ENCODE measurements at regions not wholly inside any gene's neighbourhood (a gene's known extent, or its start where the extent isn't known, plus 50 kb on each side); places are given as distances from the start of the nearest gene placed in this dataset.
A peak's percentile ranks its signal among the peaks of the same experiment; 100 is the strongest.

GRCh38 chr1:11377001-11377583 is 101.9 kb upstream of the DISP3 start:
- no peak for TF ChIP-seq CTCF (IDR thresholded peaks at IDR 0.05; ENCODE audit: borderline replicate concordance, extremely low read depth, insufficient read depth)
- peaks cover 0 to 5% (median 0%) of the 10 kb centered on the region in 3 donors for H3K9me3 ChIP-seq (ENCODE audit: control insufficient read depth in 2 of 3, insufficient read depth in 1 of 3, low read length in 3 of 3)
- intact Hi-C loops (cut with DNase I): no loop called here
- FAIRE-seq: no peak
- H3K4me3 ChIP-seq (ENCODE audit: low read length in 3 of 3): no peak overlapping the region
- H3K36me3 ChIP-seq (ENCODE audit: control insufficient read depth in 2 of 3, insufficient read depth in 3 of 3, low read length in 3 of 3): no peaks in the 10 kb centered on the region
- H3K27ac ChIP-seq (ENCODE audit: low read depth in 2 of 2, low read length in 2 of 2): no peak overlapping the region
- no peak overlapping the region for H3K9ac ChIP-seq (ENCODE audit: low read length in 3 of 3)
- no peaks in the 10 kb centered on the region for H3K4me1 ChIP-seq (ENCODE audit: control insufficient read depth in 2 of 3, insufficient read depth in 2 of 3, low read depth in 1 of 3, low read length in 3 of 3)
- no peaks in the 10 kb centered on the region for H3K27me3 ChIP-seq (ENCODE audit: control insufficient read depth, insufficient read depth, low read length)
- peak in 1 of 5 donors; percentile 33 for DNase-seq

- intact Hi-C loops (cut with DNase I): no loop called here
- Histone ChIP-seq H3K9me3 (ENCODE audit: control insufficient read depth in 2 of 3, insufficient read depth in 1 of 3, low read length in 3 of 3) (peaks cover 0 to 5% (median 0%) of the 10 kb centered on the region in 3 donors), H3K9ac (ENCODE audit: low read length in 3 of 3) (no peak overlapping the region), H3K4me3 (ENCODE audit: low read length in 3 of 3) (no peak overlapping the region), H3K36me3 (ENCODE audit: control insufficient read depth in 2 of 3, insufficient read depth in 3 of 3, low read length in 3 of 3) (no peaks in the 10 kb centered on the region), H3K4me1 (ENCODE audit: control insufficient read depth in 2 of 3, insufficient read depth in 2 of 3, low read depth in 1 of 3, low read length in 3 of 3) (no peaks in the 10 kb centered on the region), H3K27ac (ENCODE audit: low read depth in 2 of 2, low read length in 2 of 2) (no peak overlapping the region), H3K27me3 (ENCODE audit: control insufficient read depth, insufficient read depth, low read length) (no peaks in the 10 kb centered on the region)
- TF ChIP-seq CTCF (IDR thresholded peaks at IDR 0.05; ENCODE audit: borderline replicate concordance, extremely low read depth, insufficient read depth): no peak
- FAIRE-seq (no peak), DNase-seq (no peak)
These were observed 101.0 kb upstream of the DISP3 start for GRCh38 chr1:11377954-11378353.

- no peaks in the 10 kb centered on the region for H3K9me3 ChIP-seq (ENCODE audit: control insufficient read depth in 2 of 3, insufficient read depth in 1 of 3, low read length in 3 of 3)
- no peaks in the 10 kb centered on the region for H3K27me3 ChIP-seq (ENCODE audit: control insufficient read depth, insufficient read depth, low read length)
- FAIRE-seq (no peak), DNase-seq (no peak)
- intact Hi-C loops (cut with DNase I): no loop called here
- no peak overlapping the region for H3K27ac ChIP-seq (ENCODE audit: low read depth in 2 of 2, low read length in 2 of 2)
- TF ChIP-seq CTCF (IDR thresholded peaks at IDR 0.05; ENCODE audit: borderline replicate concordance, extremely low read depth, insufficient read depth): no peak
- H3K36me3 ChIP-seq (ENCODE audit: control insufficient read depth in 2 of 3, insufficient read depth in 3 of 3, low read length in 3 of 3): no peaks in the 10 kb centered on the region
- H3K4me1 ChIP-seq (ENCODE audit: control insufficient read depth in 2 of 3, insufficient read depth in 2 of 3, low read depth in 1 of 3, low read length in 3 of 3): no peaks in the 10 kb centered on the region
- H3K9ac ChIP-seq (ENCODE audit: low read length in 3 of 3): no peak overlapping the region
- no peak overlapping the region for H3K4me3 ChIP-seq (ENCODE audit: low read length in 3 of 3)
These were observed 99.1 kb upstream of the DISP3 start for GRCh38 chr1:11379851-11380250.

- intact Hi-C loops (cut with DNase I): no loop called here
- Histone ChIP-seq H3K4me3 (ENCODE audit: low read length in 3 of 3) (no peak overlapping the region), H3K4me1 (ENCODE audit: control insufficient read depth in 2 of 3, insufficient read depth in 2 of 3, low read depth in 1 of 3, low read length in 3 of 3) (no peaks in the 10 kb centered on the region), H3K27ac (ENCODE audit: low read depth in 2 of 2, low read length in 2 of 2) (no peak overlapping the region), H3K36me3 (ENCODE audit: control insufficient read depth in 2 of 3, insufficient read depth in 3 of 3, low read length in 3 of 3) (no peaks in the 10 kb centered on the region), H3K9ac (ENCODE audit: low read length in 3 of 3) (no peak overlapping the region), H3K9me3 (ENCODE audit: control insufficient read depth in 2 of 3, insufficient read depth in 1 of 3, low read length in 3 of 3) (no peaks in the 10 kb centered on the region), H3K27me3 (ENCODE audit: control insufficient read depth, insufficient read depth, low read length) (no peaks in the 10 kb centered on the region)
- no peak for TF ChIP-seq CTCF (IDR thresholded peaks at IDR 0.05; ENCODE audit: borderline replicate concordance, extremely low read depth, insufficient read depth)
- DNase-seq (no peak), FAIRE-seq (no peak)
These were observed 98.5 kb upstream of the DISP3 start for GRCh38 chr1:11380500-11380899.
